Neural cell (in vitro differentiated cells): ENCODE measurements at regions not wholly inside any gene's neighbourhood (a gene's known extent, or its start where the extent isn't known, plus 50 kb on each side); places are given as distances from the start of the nearest gene placed in this dataset.

Experiments used
- H2AFZ ChIP-seq: fragments of 200-600, 300-800 bp; sonication (generic), shearing (Covaris generic); 2 replicates; pipeline ENCODE4 v1.6.0; 2014; ENCODE audit warnings: low read depth, mild to moderate bottlenecking, antibody characterized with exemption, low read length, moderate library complexity
- H3F3A ChIP-seq: fragments of 200-600 bp; shearing (Covaris generic); 2 replicates; pipeline ENCODE4 v1.6.1; 2016; ENCODE audit warnings: mild to moderate bottlenecking, moderate library complexity, mixed read lengths, antibody characterized with exemption, low read length; ENCODE audit not compliant: insufficient read depth, poor library complexity, severe bottlenecking
- H3K27ac ChIP-seq: fragments of 200-600, 300-800 bp; sonication (generic), shearing (Covaris generic); 2 replicates; pipeline ENCODE4 v1.5.1; 2014; ENCODE audit warnings: mild to moderate bottlenecking, low read length, moderate library complexity
- H3K27me3 ChIP-seq: fragments of 300-800, 200-600 bp; sonication (generic), shearing (Covaris generic); 2 replicates; pipeline ENCODE4 v1.6.0; 2014; ENCODE audit warnings: mild to moderate bottlenecking, low read depth, low read length, moderate library complexity; ENCODE audit not compliant: insufficient read depth
- H3K36me3 ChIP-seq: fragments of 300-800, 200-600 bp; sonication (generic), shearing (Covaris generic); 2 replicates; pipeline ENCODE4 v1.5.1; 2014; ENCODE audit warnings: mild to moderate bottlenecking, antibody characterized with exemption, low read length, moderate library complexity; ENCODE audit not compliant: insufficient read depth
- H3K4me2 ChIP-seq: fragments of 300-800, 200-600 bp; sonication (generic), shearing (Covaris generic); 2 replicates; pipeline ENCODE4 v1.6.0; 2014; ENCODE audit warnings: mild to moderate bottlenecking, low read length
- H3K4me3 ChIP-seq: fragments of 300-800, 200-600 bp; sonication (generic), shearing (Covaris generic); 2 replicates; pipeline ENCODE4 v1.5.1; 2014; ENCODE audit warnings: mild to moderate bottlenecking, low read length, moderate library complexity
- H3K79me2 ChIP-seq: fragments of 200-600 bp; shearing (Covaris generic); replicated peaks from 2 replicates; pipeline ENCODE4 v1.6.0; 2014; ENCODE audit warnings: mild to moderate bottlenecking, low read length, moderate library complexity; ENCODE audit not compliant: insufficient read depth
- H3K9ac ChIP-seq: fragments of 300-800, 200-600 bp; sonication (generic), shearing (Covaris generic); 2 replicates; pipeline ENCODE4 v1.6.1; 2016; ENCODE audit warnings: mild to moderate bottlenecking, low read length, mixed read lengths
- H3K9me2 ChIP-seq: fragments of 200-600 bp; shearing (Covaris generic); 2 replicates; pipeline ENCODE4 v1.6.1; 2016; ENCODE audit warnings: mild to moderate bottlenecking, low read length, mixed read lengths; ENCODE audit not compliant: insufficient read depth
- H3K9me3 ChIP-seq: fragments of 200-600, 300-800 bp; sonication (generic), shearing (Covaris generic); 2 replicates; pipeline ENCODE4 v1.6.1; 2016; ENCODE audit warnings: mild to moderate bottlenecking, mixed run types, low read length, moderate library complexity, mixed read lengths
- H4K20me1 ChIP-seq: fragments of 200-600 bp; shearing (Covaris generic); 2 replicates; pipeline ENCODE4 v1.6.1; 2016; ENCODE audit warnings: mild to moderate bottlenecking, mixed run types; ENCODE audit not compliant: insufficient read depth
- CTCF ChIP-seq: fragments of 450-650 bp; IDR thresholded peaks from 2 replicates; pipeline ENCODE4 v1.5.1; 2014; ENCODE audit warnings: antibody characterized with exemption, mild to moderate bottlenecking, moderate library complexity; ENCODE audit not compliant: poor library complexity, severe bottlenecking
- EP300 ChIP-seq: fragments of 450-650 bp; conservative IDR thresholded peaks from 2 replicates; pipeline ENCODE4 v1.6.1; 2014; ENCODE audit warnings: antibody characterized with exemption, mild to moderate bottlenecking, moderate library complexity; ENCODE audit not compliant: poor library complexity, severe bottlenecking
- EZH2 ChIP-seq: fragments of 200-600, 300-800 bp; shearing (Covaris generic), sonication (generic); IDR thresholded peaks from 2 replicates; pipeline ENCODE4 v1.6.1; 2014; ENCODE audit warnings: antibody characterized with exemption, low read length, borderline replicate concordance, mild to moderate bottlenecking; ENCODE audit not compliant: insufficient read depth, poor library complexity, severe bottlenecking
- MXI1 ChIP-seq: fragments of 450-650 bp; conservative IDR thresholded peaks from 2 replicates; pipeline ENCODE4 v1.6.1; 2014; ENCODE audit warnings: antibody characterized with exemption, mild to moderate bottlenecking; ENCODE audit not compliant: poor library complexity, severe bottlenecking
- POLR2AphosphoS5 ChIP-seq: IDR thresholded peaks from 2 replicates; pipeline ENCODE4 v1.6.1; 2012
- RAD21 ChIP-seq: fragments of 450-650 bp; conservative IDR thresholded peaks from 2 replicates; pipeline ENCODE4 v1.6.1; 2014; ENCODE audit warnings: antibody characterized with exemption, mild to moderate bottlenecking, moderate library complexity
- REST ChIP-seq: IDR thresholded peaks from 2 replicates; pipeline ENCODE4 v1.6.1; 2012; ENCODE audit warnings: borderline replicate concordance
- SMC3 ChIP-seq: fragments of 450-650 bp; conservative IDR thresholded peaks from 2 replicates; pipeline ENCODE4 v1.6.1; 2014; ENCODE audit warnings: antibody characterized with exemption, mild to moderate bottlenecking, moderate library complexity; ENCODE audit not compliant: poor library complexity
- TAF1 ChIP-seq: IDR thresholded peaks from 2 replicates; pipeline ENCODE4 v1.6.1; 2012; ENCODE audit warnings: low read depth

GRCh38 chr10:78577712-78578111 is 491.1 kb upstream of the ZMIZ1 start:
- no peak overlapping the region for H2AFZ ChIP-seq
- no peaks in the 10 kb centered on the region for H3K9me2 ChIP-seq
- no peaks in the 10 kb centered on the region for H3K9me3 ChIP-seq
- H3K27ac ChIP-seq: no peak overlapping the region
- H3K79me2 ChIP-seq: no peaks in the 10 kb centered on the region
- H3F3A ChIP-seq: no peaks in the 10 kb centered on the region
- TF ChIP-seq RAD21: no peak
- no peak for TF ChIP-seq POLR2AphosphoS5
- TF ChIP-seq EP300: no peak
- TF ChIP-seq REST: no peak
- no peak for TF ChIP-seq MXI1
- TF ChIP-seq EZH2: no peak
- no peak for TF ChIP-seq CTCF
- TF ChIP-seq TAF1: no peak
- TF ChIP-seq SMC3: no peak
- no peaks in the 10 kb centered on the region for H3K36me3 ChIP-seq
- no peak overlapping the region for H3K4me2 ChIP-seq
- no peaks in the 10 kb centered on the region for H4K20me1 ChIP-seq
- H3K9ac ChIP-seq: no peak overlapping the region
- no peak overlapping the region for H3K4me3 ChIP-seq
- H3K27me3 ChIP-seq: no peaks in the 10 kb centered on the region

- Histone ChIP-seq H3K4me2 (no peak overlapping the region), H3F3A (no peaks in the 10 kb centered on the region), H3K4me3 (no peak overlapping the region), H3K36me3 (no peaks in the 10 kb centered on the region), H3K9ac (no peak overlapping the region), H2AFZ (no peak overlapping the region), H3K79me2 (no peaks in the 10 kb centered on the region), H3K27me3 (no peaks in the 10 kb centered on the region), H4K20me1 (no peaks in the 10 kb centered on the region), H3K9me2 (no peaks in the 10 kb centered on the region), H3K27ac (no peak overlapping the region), H3K9me3 (no peaks in the 10 kb centered on the region)
- TF ChIP-seq SMC3 (no peak), CTCF (no peak), POLR2AphosphoS5 (no peak), EP300 (no peak), TAF1 (no peak), RAD21 (no peak), EZH2 (no peak), REST (no peak), MXI1 (no peak)
These were observed 489.8 kb upstream of the ZMIZ1 start for GRCh38 chr10:78578929-78579328.
